ENCODE measurements at regions not wholly inside any gene's neighbourhood (a gene's known extent, or its start where the extent isn't known, plus 50 kb on each side); places are given as distances from the start of the nearest gene placed in this dataset.

GRCh38 chr2:219831957-219832356 lies 204.5 kb downstream of the SLC4A3 start:
- TF ChIP-seq, protein P1, sequence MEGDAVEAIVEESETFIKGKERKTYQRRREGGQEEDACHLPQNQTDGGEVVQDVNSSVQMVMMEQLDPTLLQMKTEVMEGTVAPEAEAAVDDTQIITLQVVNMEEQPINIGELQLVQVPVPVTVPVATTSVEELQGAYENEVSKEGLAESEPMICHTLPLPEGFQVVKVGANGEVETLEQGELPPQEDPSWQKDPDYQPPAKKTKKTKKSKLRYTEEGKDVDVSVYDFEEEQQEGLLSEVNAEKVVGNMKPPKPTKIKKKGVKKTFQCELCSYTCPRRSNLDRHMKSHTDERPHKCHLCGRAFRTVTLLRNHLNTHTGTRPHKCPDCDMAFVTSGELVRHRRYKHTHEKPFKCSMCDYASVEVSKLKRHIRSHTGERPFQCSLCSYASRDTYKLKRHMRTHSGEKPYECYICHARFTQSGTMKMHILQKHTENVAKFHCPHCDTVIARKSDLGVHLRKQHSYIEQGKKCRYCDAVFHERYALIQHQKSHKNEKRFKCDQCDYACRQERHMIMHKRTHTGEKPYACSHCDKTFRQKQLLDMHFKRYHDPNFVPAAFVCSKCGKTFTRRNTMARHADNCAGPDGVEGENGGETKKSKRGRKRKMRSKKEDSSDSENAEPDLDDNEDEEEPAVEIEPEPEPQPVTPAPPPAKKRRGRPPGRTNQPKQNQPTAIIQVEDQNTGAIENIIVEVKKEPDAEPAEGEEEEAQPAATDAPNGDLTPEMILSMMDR (conservative IDR thresholded peaks at IDR 0.05), result no peak

More at GRCh38 chr2:219831957-219832356, 204.5 kb downstream of the SLC4A3 start:
- Histone ChIP-seq H3K9me3 (ENCODE audit: control insufficient read depth, low read depth, low read length) (no peaks in the 10 kb centered on the region), H4K5ac (ENCODE audit: insufficient read length, low read depth, low read length) (no peak overlapping the region), H3K27me3 (ENCODE audit: insufficient read depth, low read length) (no peaks in the 10 kb centered on the region), H3K79me2 (ENCODE audit: insufficient read depth, low read length) (no peaks in the 10 kb centered on the region), H4K20me1 (ENCODE audit: control insufficient read depth, insufficient read depth, insufficient read length) (no peaks in the 10 kb centered on the region), H3K4ac (ENCODE audit: low read depth, low read length) (no peak overlapping the region), H2BK5ac (ENCODE audit: insufficient read length, low read length) (no peak overlapping the region), H3K79me1 (ENCODE audit: insufficient read depth, low read depth, low read length, poor library complexity, severe bottlenecking) (no peaks in the 10 kb centered on the region), H4K8ac (replicated peaks; ENCODE audit: insufficient read length, low read depth, low read length) (no peak overlapping the region), H3T11ph (ENCODE audit: low read length) (no peak overlapping the region), H2BK12ac (ENCODE audit: insufficient read length, low read depth, low read length) (no peak overlapping the region), H2AK5ac (ENCODE audit: insufficient read length, low read length) (no peak overlapping the region), H2AFZ (ENCODE audit: low read length) (no peak overlapping the region), H4K91ac (ENCODE audit: insufficient read length, low read depth, low read length) (no peak overlapping the region), H2BK20ac (ENCODE audit: low read depth, low read length, poor library complexity, severe bottlenecking) (no peak overlapping the region), H3K18ac (ENCODE audit: insufficient read length, low read depth, low read length) (no peak overlapping the region), H3K4me2 (ENCODE audit: insufficient read depth, insufficient read length, low read length) (no peak overlapping the region), H3K56ac (ENCODE audit: insufficient read length, low read depth, low read length) (no peak overlapping the region), H3K14ac (ENCODE audit: insufficient read depth, low read length) (no peak overlapping the region), H2BK15ac (ENCODE audit: low read depth, low read length) (no peak overlapping the region), H3K23me2 (ENCODE audit: insufficient read length, low read depth, low read length, poor library complexity, severe bottlenecking) (no peaks in the 10 kb centered on the region), H3K23ac (ENCODE audit: insufficient read length, low read depth, low read length) (no peak overlapping the region), H3K27ac (ENCODE audit: insufficient read length, low read depth, low read length) (no peak overlapping the region), H2BK120ac (ENCODE audit: low read depth, low read length, poor library complexity, severe bottlenecking) (no peak overlapping the region), H3K4me1 (ENCODE audit: insufficient read depth, low read length) (no peaks in the 10 kb centered on the region), H3K9ac (ENCODE audit: extremely low read depth, insufficient read length, low read length) (no peak overlapping the region)
- Mint-ChIP-seq H3K36me3 (ENCODE audit: insufficient read depth in 1 of 3, low read depth in 3 of 3) (no peaks in the 10 kb centered on the region; a peak in 1 of 7 replicates), H3K9me3 (no peaks in the 10 kb centered on the region), H3K27ac (no peak overlapping the region), H3K27me3 (ENCODE audit: low read depth) (no peaks in the 10 kb centered on the region), H3K4me1 (no peaks in the 10 kb centered on the region; a peak in 1 of 4 replicates), H3K4me3 (no peak overlapping the region)
- no CpG with 5 or more reads among the region's 2 CpGs for WGBS (ENCODE audit: extremely low coverage, insufficient read length, low lambda C conversion rate)
- no peak for DNase-seq
